ENCODE measurements at regions not wholly inside any gene's neighbourhood (a gene's known extent, or its start where the extent isn't known, plus 50 kb on each side); places are given as distances from the start of the nearest gene placed in this dataset.

DNA sequence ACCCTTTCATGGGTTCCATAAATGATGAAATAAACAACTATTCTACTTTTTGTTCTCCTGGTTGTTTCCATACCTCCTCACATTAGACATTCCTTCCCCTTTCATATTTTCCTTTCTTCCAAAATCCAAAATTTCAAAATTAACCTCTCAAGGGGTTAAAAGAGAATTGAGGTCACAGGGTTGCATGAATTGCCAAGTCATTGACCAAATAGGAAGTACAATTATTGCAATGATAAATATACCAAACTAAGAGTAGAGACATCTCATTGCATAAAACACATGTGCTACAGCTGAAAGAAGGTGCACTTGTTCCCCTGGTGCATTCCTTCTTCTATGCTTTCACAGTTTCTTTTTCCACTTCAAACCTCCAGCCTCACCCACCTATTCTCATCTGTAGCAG is 136.1 kb downstream of the KCTD12 start:
- no peak for DNase-seq
- no peak overlapping the region for H3K4me3 ChIP-seq
- intact Hi-C loops (cut with micrococcal nuclease): no loop called here
- TF ChIP-seq, protein P1, sequence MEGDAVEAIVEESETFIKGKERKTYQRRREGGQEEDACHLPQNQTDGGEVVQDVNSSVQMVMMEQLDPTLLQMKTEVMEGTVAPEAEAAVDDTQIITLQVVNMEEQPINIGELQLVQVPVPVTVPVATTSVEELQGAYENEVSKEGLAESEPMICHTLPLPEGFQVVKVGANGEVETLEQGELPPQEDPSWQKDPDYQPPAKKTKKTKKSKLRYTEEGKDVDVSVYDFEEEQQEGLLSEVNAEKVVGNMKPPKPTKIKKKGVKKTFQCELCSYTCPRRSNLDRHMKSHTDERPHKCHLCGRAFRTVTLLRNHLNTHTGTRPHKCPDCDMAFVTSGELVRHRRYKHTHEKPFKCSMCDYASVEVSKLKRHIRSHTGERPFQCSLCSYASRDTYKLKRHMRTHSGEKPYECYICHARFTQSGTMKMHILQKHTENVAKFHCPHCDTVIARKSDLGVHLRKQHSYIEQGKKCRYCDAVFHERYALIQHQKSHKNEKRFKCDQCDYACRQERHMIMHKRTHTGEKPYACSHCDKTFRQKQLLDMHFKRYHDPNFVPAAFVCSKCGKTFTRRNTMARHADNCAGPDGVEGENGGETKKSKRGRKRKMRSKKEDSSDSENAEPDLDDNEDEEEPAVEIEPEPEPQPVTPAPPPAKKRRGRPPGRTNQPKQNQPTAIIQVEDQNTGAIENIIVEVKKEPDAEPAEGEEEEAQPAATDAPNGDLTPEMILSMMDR (IDR thresholded peaks at IDR 0.05; ENCODE audit: borderline replicate concordance): no peak
- H3K36me3 ChIP-seq: no peaks in the 10 kb centered on the region
- H3K9me3 ChIP-seq (replicated peaks): no peaks in the 10 kb centered on the region
- H3K27me3 ChIP-seq (ENCODE audit: low read depth): no peaks in the 10 kb centered on the region
- H3K27ac ChIP-seq (replicated peaks): no peak overlapping the region
- peaks cover 13% of the 10 kb centered on the region for H3K4me1 ChIP-seq

DNA sequence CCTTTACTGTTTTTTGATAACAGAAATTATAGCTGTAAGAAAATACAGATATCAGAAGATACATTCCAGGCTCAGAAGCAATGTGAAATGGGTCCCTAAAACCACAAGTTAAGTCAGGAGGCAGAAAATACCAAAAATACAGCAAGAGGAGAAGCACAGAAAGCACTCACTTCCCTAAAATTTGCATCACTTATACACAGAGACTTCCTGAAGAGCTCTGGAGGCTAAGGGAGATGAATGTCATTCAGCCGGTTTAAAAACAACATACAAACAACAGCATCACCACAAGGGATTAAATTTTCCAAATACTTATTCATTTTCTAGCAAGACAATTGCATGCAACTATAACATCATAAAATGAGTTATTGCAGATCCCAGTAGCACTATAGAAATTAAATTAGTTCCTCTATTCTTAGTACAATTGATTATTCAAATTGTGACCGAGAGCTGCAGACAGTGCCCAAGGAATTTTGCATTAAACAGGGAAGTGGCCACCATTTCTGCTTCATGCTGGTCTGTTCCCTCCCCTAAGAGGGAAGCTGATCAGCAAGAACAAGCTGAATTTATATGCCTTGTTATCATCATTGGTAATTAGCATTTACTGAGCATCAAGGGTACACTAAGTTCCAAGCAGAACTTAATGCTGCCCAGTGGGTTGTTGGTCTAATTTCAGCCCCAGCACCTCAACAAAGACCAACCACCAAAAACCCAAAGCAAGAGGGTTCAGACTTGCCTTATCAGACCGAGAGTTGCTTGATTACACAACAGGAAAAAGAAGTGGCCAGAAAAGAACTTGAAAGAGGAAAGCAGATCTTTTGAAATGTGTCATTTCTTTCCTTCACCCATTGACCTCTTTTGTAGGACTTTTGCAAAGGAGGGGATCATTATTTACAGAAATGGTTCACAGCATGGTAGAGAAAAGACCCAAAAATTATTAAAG is 140.7 kb downstream of the KCTD12 start:
- peak overlapping the region; percentile 26 for H3K27ac ChIP-seq (replicated peaks)
- intact Hi-C loops (cut with micrococcal nuclease): no loop called here
- H3K36me3 ChIP-seq: no peaks in the 10 kb centered on the region
- no peaks in the 10 kb centered on the region for H3K4me1 ChIP-seq
- H3K27me3 ChIP-seq (ENCODE audit: low read depth): no peaks in the 10 kb centered on the region
- DNase-seq: no peak
- TF ChIP-seq, protein P1 (IDR thresholded peaks at IDR 0.05; ENCODE audit: borderline replicate concordance): no peak
- H3K4me3 ChIP-seq: no peak overlapping the region
- H3K9me3 ChIP-seq (replicated peaks): peaks cover 35% of the 10 kb centered on the region

DNA sequence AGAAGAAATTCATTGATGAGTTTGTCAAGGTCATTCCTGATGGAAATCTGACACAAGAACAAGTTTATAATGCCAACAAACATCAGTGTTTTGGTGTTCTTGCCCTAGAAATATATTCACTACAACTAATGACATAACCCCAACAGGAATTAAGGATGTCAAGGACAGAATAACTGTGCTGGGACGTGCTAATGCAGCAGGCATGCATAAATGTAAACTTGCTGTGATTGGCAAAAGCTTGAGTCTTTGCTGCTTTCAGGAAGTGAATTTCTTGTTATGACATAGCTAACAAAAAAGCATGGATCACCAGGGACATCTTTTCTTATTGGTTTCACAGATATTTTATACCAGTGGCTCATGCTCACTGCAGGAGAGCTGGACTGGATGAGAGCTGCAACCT is 144.6 kb downstream of the KCTD12 start:
- TF ChIP-seq, protein P1 (IDR thresholded peaks at IDR 0.05; ENCODE audit: borderline replicate concordance): no peak
- DNase-seq: no peak
- Histone ChIP-seq H3K27ac (replicated peaks) (no peak overlapping the region), H3K4me1 (no peaks in the 10 kb centered on the region), H3K36me3 (no peaks in the 10 kb centered on the region), H3K4me3 (no peak overlapping the region), H3K9me3 (replicated peaks) (peaks cover 35% of the 10 kb centered on the region), H3K27me3 (ENCODE audit: low read depth) (no peaks in the 10 kb centered on the region)
- intact Hi-C loops (cut with micrococcal nuclease): no loop called here

DNA sequence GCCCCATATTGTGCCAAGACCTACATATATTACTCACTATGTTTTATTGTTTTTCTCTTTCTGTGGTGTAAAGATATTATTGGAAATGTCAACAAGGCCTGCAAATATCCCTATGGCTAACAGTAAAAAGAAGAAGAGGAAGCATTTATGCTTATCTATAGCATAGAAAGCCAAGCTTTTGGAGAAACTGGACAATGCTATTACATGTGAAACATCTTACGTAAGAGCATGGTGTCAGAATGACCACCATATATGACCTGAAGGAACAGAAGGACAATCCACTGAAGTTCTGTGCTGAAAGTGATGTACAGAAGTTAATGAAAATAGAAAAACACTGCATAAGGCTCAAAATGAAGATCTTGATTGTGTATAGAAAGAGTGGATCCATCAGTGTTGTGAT is 145.2 kb downstream of the KCTD12 start:
- Histone ChIP-seq H3K36me3 (no peaks in the 10 kb centered on the region), H3K9me3 (replicated peaks) (peaks cover 35% of the 10 kb centered on the region), H3K27ac (replicated peaks) (no peak overlapping the region), H3K4me3 (no peak overlapping the region), H3K27me3 (ENCODE audit: low read depth) (no peaks in the 10 kb centered on the region), H3K4me1 (no peaks in the 10 kb centered on the region)
- intact Hi-C loops (cut with micrococcal nuclease): no loop called here
- TF ChIP-seq, protein P1 (IDR thresholded peaks at IDR 0.05; ENCODE audit: borderline replicate concordance): no peak
- no peak for DNase-seq

DNA sequence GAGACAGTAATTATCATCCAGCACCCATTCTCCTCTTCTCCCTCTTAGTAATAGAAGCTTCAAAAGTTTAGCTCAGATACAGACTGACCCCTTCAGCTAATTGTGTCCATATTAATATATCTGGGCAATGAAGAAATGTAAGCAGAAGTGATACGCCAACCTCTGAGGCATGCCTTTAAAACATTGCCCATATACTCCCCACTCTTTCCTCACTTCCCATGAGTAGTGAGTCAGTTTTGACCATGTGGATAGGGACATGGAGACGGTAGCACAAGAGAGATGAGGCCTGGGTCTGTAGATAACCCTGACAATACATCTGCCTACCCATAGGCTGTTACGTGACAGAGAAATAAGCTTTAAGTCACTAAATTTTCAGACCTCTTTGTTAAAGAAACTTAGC is 147.6 kb downstream of the KCTD12 start:
- peaks cover 30% of the 10 kb centered on the region for H3K9me3 ChIP-seq (replicated peaks)
- intact Hi-C loops (cut with micrococcal nuclease): no loop called here
- TF ChIP-seq, protein P1 (IDR thresholded peaks at IDR 0.05; ENCODE audit: borderline replicate concordance): no peak
- no peaks in the 10 kb centered on the region for H3K27me3 ChIP-seq (ENCODE audit: low read depth)
- H3K4me3 ChIP-seq: no peak overlapping the region
- no peaks in the 10 kb centered on the region for H3K4me1 ChIP-seq
- no peak overlapping the region for H3K27ac ChIP-seq (replicated peaks)
- no peak for DNase-seq
- H3K36me3 ChIP-seq: no peaks in the 10 kb centered on the region

All from left ventricle myocardium inferior (tissue), 1 donor.